MM.1S (cell line): ENCODE measurements at regions not wholly inside any gene's neighbourhood (a gene's known extent, or its start where the extent isn't known, plus 50 kb on each side); places are given as distances from the start of the nearest gene placed in this dataset.

Experiments
- DNase-seq: peaks from one replicate; pipeline ENCODE4 v3.0.0-alpha.2; 2015
- H2AFZ ChIP-seq: fragments of 300-600 bp; sonication (generic); 2 replicates; pipeline ENCODE4 v1.6.0; 2016; ENCODE audit warnings: antibody characterized with exemption, low read length
- H3F3A ChIP-seq: fragments of 300-600 bp; sonication (generic); 2 replicates; pipeline ENCODE4 v1.6.1; 2016; ENCODE audit warnings: mild to moderate bottlenecking, antibody characterized with exemption, low read length, moderate library complexity, mixed read lengths; ENCODE audit not compliant: insufficient read depth
- H3K27ac ChIP-seq: fragments of 300-600 bp; sonication (generic); 2 replicates; pipeline ENCODE4 v1.5.1; 2016; ENCODE audit warnings: mild to moderate bottlenecking, low read length
- H3K27me3 ChIP-seq: fragments of 300-600 bp; sonication (generic); replicated peaks from 2 replicates; pipeline ENCODE4 v1.6.0; 2016; ENCODE audit warnings: low read length; ENCODE audit not compliant: insufficient read depth
- H3K36me3 ChIP-seq: fragments of 300-600 bp; sonication (generic); replicated peaks from 2 replicates; pipeline ENCODE4 v1.6.1; 2016; ENCODE audit warnings: mild to moderate bottlenecking, low read length, mixed read lengths; ENCODE audit not compliant: insufficient read depth
- H3K4me1 ChIP-seq: fragments of 300-600 bp; sonication (generic); 2 replicates; pipeline ENCODE4 v1.6.1; 2016; ENCODE audit warnings: low read length, mixed read lengths
- H3K4me2 ChIP-seq: fragments of 300-600 bp; sonication (generic); 2 replicates; pipeline ENCODE4 v1.6.0; 2016; ENCODE audit warnings: low read depth, low read length
- H3K4me3 ChIP-seq: fragments of 300-600 bp; sonication (generic); 2 replicates; pipeline ENCODE4 v1.5.1; 2016; ENCODE audit warnings: low read length, mixed read lengths
- H3K79me2 ChIP-seq: fragments of 300-600 bp; sonication (generic); 2 replicates; pipeline ENCODE4 v1.6.1; 2016; ENCODE audit warnings: mixed run types, low read length, mixed read lengths
- H3K9ac ChIP-seq: fragments of 300-600 bp; sonication (generic); 2 replicates; pipeline ENCODE4 v1.6.1; 2016; ENCODE audit warnings: low read length, mixed read lengths
- H3K9me2 ChIP-seq: fragments of 300-600 bp; sonication (generic); replicated peaks from 2 replicates; pipeline ENCODE4 v1.6.1; 2016; ENCODE audit warnings: mild to moderate bottlenecking, low read length, mixed read lengths; ENCODE audit not compliant: insufficient read depth
- H3K9me3 ChIP-seq: fragments of 300-600 bp; sonication (generic); replicated peaks from 2 replicates; pipeline ENCODE4 v1.6.1; 2016; ENCODE audit warnings: mild to moderate bottlenecking, low read length, mixed read lengths; ENCODE audit not compliant: insufficient read depth
- H4K20me1 ChIP-seq: fragments of 300-600 bp; sonication (generic); 2 replicates; pipeline ENCODE4 v1.6.1; 2016; ENCODE audit warnings: mild to moderate bottlenecking, low read length, moderate library complexity, mixed read lengths; ENCODE audit not compliant: insufficient read depth
- EZH2 ChIP-seq: fragments of 300-600 bp; sonication (generic); optimal IDR thresholded peaks from 2 replicates; pipeline ENCODE3; 2017; ENCODE audit warnings: low read depth, mild to moderate bottlenecking, antibody characterized with exemption, low read length, mixed read lengths
- EZH2phosphoT487 ChIP-seq: fragments of 300-600 bp; sonication (generic); IDR thresholded peaks from 2 replicates; pipeline ENCODE4 v1.6.1; 2018; ENCODE audit warnings: antibody characterized with exemption, low read length
- TF ChIP-seq, protein P1 (sequence below): fragments of 300-600 bp; sonication (generic); IDR thresholded peaks from 2 replicates; pipeline ENCODE4 v1.5.1; 2016; ENCODE audit warnings: antibody characterized with exemption, low read length, mixed read lengths

DNA sequence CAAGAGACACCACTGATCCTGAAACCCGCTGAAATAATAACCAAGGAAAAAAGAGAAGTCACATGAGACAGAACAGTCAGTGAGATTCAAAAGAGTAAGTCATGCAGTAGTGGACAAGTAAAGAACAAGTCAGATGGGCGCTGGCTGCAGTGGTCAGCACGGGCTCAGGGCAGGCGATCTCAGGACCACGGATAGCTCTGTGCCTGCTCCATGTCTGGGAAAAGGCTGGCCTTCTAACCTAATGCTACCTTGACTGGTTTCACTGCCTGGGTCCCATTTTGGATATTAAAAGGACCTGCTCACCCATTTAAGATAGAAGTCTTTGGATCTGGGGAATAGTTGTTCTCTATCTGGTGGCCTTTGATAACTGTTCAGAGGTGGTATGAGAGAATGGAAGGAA lies 61.7 kb upstream of the LCLAT1 start:
- Histone ChIP-seq H3K4me2 (no peak overlapping the region), H4K20me1 (no peaks in the 10 kb centered on the region), H3K9me2 (no peaks in the 10 kb centered on the region), H3K4me1 (no peaks in the 10 kb centered on the region), H3K79me2 (no peaks in the 10 kb centered on the region), H3K9me3 (no peaks in the 10 kb centered on the region), H3K9ac (no peak overlapping the region), H2AFZ (no peak overlapping the region), H3K27ac (no peak overlapping the region), H3K4me3 (no peak overlapping the region), H3K36me3 (no peaks in the 10 kb centered on the region), H3F3A (no peaks in the 10 kb centered on the region), H3K27me3 (no peaks in the 10 kb centered on the region)
- DNase-seq: no peak
- TF ChIP-seq EZH2 (no peak), EZH2phosphoT487 (no peak)
- TF ChIP-seq, protein P1, sequence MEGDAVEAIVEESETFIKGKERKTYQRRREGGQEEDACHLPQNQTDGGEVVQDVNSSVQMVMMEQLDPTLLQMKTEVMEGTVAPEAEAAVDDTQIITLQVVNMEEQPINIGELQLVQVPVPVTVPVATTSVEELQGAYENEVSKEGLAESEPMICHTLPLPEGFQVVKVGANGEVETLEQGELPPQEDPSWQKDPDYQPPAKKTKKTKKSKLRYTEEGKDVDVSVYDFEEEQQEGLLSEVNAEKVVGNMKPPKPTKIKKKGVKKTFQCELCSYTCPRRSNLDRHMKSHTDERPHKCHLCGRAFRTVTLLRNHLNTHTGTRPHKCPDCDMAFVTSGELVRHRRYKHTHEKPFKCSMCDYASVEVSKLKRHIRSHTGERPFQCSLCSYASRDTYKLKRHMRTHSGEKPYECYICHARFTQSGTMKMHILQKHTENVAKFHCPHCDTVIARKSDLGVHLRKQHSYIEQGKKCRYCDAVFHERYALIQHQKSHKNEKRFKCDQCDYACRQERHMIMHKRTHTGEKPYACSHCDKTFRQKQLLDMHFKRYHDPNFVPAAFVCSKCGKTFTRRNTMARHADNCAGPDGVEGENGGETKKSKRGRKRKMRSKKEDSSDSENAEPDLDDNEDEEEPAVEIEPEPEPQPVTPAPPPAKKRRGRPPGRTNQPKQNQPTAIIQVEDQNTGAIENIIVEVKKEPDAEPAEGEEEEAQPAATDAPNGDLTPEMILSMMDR: no peak

DNA sequence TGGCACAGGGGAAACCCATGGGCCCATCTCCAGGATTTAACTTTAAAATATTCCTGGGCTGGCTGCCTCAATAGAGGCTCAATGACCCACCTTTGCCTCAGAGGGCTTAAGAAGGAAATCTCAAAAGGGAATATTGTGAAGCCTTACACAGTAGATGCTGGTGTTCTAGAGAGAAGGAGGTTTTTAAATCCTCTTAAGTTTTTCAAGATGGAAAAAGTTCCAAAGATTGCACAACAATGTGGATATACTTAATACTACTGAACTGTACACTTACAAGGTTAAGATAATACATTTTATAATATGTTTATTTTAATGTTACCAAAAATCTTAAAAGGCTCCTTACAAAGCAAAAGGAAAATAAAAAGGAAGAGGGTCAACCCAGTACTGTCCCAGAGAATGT lies 54.9 kb upstream of the LCLAT1 start:
- Histone ChIP-seq H3K9me2 (no peaks in the 10 kb centered on the region), H3K27ac (no peak overlapping the region), H3F3A (no peaks in the 10 kb centered on the region), H3K79me2 (no peaks in the 10 kb centered on the region), H3K9me3 (no peaks in the 10 kb centered on the region), H3K4me3 (no peak overlapping the region), H2AFZ (no peak overlapping the region), H3K4me2 (no peak overlapping the region), H3K4me1 (no peaks in the 10 kb centered on the region), H4K20me1 (no peaks in the 10 kb centered on the region), H3K9ac (no peak overlapping the region), H3K36me3 (no peaks in the 10 kb centered on the region), H3K27me3 (no peaks in the 10 kb centered on the region)
- TF ChIP-seq, protein P1: no peak
- TF ChIP-seq EZH2phosphoT487 (no peak), EZH2 (no peak)
- DNase-seq: no peak

DNA sequence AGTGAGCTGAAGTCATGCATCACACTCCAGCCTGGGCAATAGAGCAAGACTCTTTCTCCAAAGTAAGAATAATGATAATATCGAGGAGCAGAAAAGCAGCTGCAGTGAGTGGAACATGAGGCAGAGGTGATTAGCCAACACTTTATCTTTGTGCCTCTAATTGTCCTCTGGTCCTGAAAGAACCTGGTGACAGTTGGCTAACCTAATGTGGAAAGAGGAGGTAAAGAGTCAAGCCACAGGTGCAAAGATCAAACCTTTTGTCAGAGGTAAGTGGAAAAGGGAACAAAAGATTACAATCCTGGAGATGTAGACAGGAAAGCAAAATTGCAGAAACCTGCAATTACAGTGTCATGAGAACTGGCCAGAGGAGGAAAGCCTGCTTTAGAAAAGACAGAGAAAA lies 53.5 kb upstream of the LCLAT1 start:
- H3K9me2 ChIP-seq: no peaks in the 10 kb centered on the region

More for the DNA sequence above, 53.5 kb upstream of the LCLAT1 start:
- no peak overlapping the region for H3K4me3 ChIP-seq
- H3K4me1 ChIP-seq: no peaks in the 10 kb centered on the region
- no peaks in the 10 kb centered on the region for H4K20me1 ChIP-seq
- no peak overlapping the region for H3K27ac ChIP-seq
- no peaks in the 10 kb centered on the region for H3F3A ChIP-seq
- no peaks in the 10 kb centered on the region for H3K27me3 ChIP-seq
- H3K9me3 ChIP-seq: no peaks in the 10 kb centered on the region
- no peak overlapping the region for H3K4me2 ChIP-seq
- H3K9ac ChIP-seq: no peak overlapping the region
- DNase-seq: no peak
- no peaks in the 10 kb centered on the region for H3K36me3 ChIP-seq
- H2AFZ ChIP-seq: no peak overlapping the region
- H3K79me2 ChIP-seq: no peaks in the 10 kb centered on the region
- TF ChIP-seq, protein P1: no peak
- TF ChIP-seq EZH2phosphoT487: no peak
- TF ChIP-seq EZH2: no peak
